Fibroblast of lung (primary cell): ENCODE measurements at regions not wholly inside any gene's neighbourhood (a gene's known extent, or its start where the extent isn't known, plus 50 kb on each side); places are given as distances from the start of the nearest gene placed in this dataset.

Experiments used
- DNase-seq, 2 donors: peaks; one replicate each; pipeline versions ENCODE4 v3.0.0 to v3.0.0-alpha.2; 2010; ENCODE audit warnings: low read depth in 2 of 2
- H2AFZ ChIP-seq: 2 replicates; pipeline ENCODE4 v1.5.1; 2012; ENCODE audit warnings: low read length, control low read depth, inconsistent platforms
- H3K27ac ChIP-seq: 2 replicates; pipeline ENCODE4 v1.5.1; 2011; ENCODE audit warnings: low read length, control low read depth; ENCODE audit not compliant: insufficient read depth
- H3K27me3 ChIP-seq: 2 replicates; pipeline ENCODE4 v1.5.1; 2011; ENCODE audit warnings: mild to moderate bottlenecking, low read length; ENCODE audit not compliant: control insufficient read depth, insufficient read depth
- H3K36me3 ChIP-seq: 2 replicates; pipeline ENCODE4 v1.5.1; 2011; ENCODE audit warnings: low read length; ENCODE audit not compliant: control insufficient read depth, insufficient read depth
- H3K4me1 ChIP-seq: 2 replicates; pipeline ENCODE4 v1.5.1; 2011; ENCODE audit warnings: low read length; ENCODE audit not compliant: control insufficient read depth, insufficient read depth; ENCODE audit errors: extremely low read depth
- H3K4me2 ChIP-seq: 2 replicates; pipeline ENCODE4 v1.5.1; 2011; ENCODE audit warnings: low read length, control low read depth; ENCODE audit not compliant: insufficient read depth; ENCODE audit errors: extremely low read depth
- H3K4me3 ChIP-seq, 4 experiments: fragments of 200-600 bp in 1 of 4; sonication (generic) in 1 of 4; replicated peaks in 1 of 4; 2 replicates each; pipeline ENCODE4 v1.5.1; 2011 to 2016; ENCODE audit warnings: low read length in 4 of 4, low read depth in 3 of 4, mild to moderate bottlenecking in 3 of 4, control low read depth in 2 of 4, inconsistent platforms in 1 of 4, mixed read lengths in 1 of 4; ENCODE audit not compliant: insufficient read depth in 1 of 4; ENCODE audit errors: control extremely low read depth in 1 of 4
- H3K79me2 ChIP-seq: 2 replicates; pipeline ENCODE4 v1.5.1; 2012; ENCODE audit warnings: mild to moderate bottlenecking, low read length, inconsistent platforms; ENCODE audit not compliant: control insufficient read depth, insufficient read depth
- H3K9ac ChIP-seq: 2 replicates; pipeline ENCODE4 v1.5.1; 2011; ENCODE audit warnings: mild to moderate bottlenecking, low read length, control low read depth; ENCODE audit not compliant: insufficient read depth
- H3K9me3 ChIP-seq: 2 replicates; pipeline ENCODE4 v1.5.1; 2012; ENCODE audit warnings: low read depth, low read length; ENCODE audit not compliant: control insufficient read depth, insufficient read depth
- H4K20me1 ChIP-seq: 2 replicates; pipeline ENCODE4 v1.5.1; 2011; ENCODE audit warnings: low read length; ENCODE audit not compliant: control insufficient read depth, insufficient read depth; ENCODE audit errors: extremely low read depth
- EZH2 ChIP-seq: IDR thresholded peaks from 2 replicates; pipeline ENCODE4 v1.5.1; 2012; ENCODE audit warnings: low read length, control low read depth, mild to moderate bottlenecking; ENCODE audit errors: missing control alignments
- TF ChIP-seq, protein P1 (sequence below), 2 donors: IDR thresholded peaks in 1 of 2; conservative IDR thresholded peaks in 1 of 2; 1 replicate in 1 of 2; 2 replicates in 1 of 2; pipeline ENCODE4 v1.5.1; 2011 to 2012; ENCODE audit warnings: low read length in 2 of 2, control low read depth in 1 of 2, inconsistent platforms in 1 of 2, low read depth in 1 of 2, mild to moderate bottlenecking in 1 of 2

DNA sequence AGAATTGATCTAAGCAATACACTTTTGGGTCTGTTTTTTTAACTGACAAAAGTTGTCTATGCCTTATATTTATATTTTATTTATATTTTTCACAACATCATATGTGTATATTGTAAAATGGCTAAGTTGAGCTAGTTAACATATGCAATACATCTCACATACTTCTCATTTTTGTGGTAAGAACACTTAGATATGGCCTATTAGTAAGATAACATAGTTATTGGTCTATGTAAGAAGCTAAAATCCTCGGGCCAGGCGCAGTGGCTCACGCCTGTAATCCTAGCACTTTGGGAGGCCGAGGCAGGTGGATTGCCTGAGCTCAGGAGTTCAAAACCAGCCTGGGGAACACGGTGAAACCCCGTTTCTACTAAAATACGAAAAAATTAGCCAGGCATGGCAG is 275.6 kb upstream of the ID2 start:
- no peak overlapping the region for H2AFZ ChIP-seq
- H3K4me1 ChIP-seq = no peaks in the 10 kb centered on the region
- DNase-seq = peak in 1 of 2 donors; percentile 53
- no peak overlapping the region for H3K9ac ChIP-seq
- no peaks in the 10 kb centered on the region for H4K20me1 ChIP-seq
- H3K27ac ChIP-seq = no peak overlapping the region
- H3K79me2 ChIP-seq = no peaks in the 10 kb centered on the region
- H3K36me3 ChIP-seq = no peaks in the 10 kb centered on the region
- no peak overlapping the region for H3K4me3 ChIP-seq
- no peaks in the 10 kb centered on the region for H3K9me3 ChIP-seq
- TF ChIP-seq, protein P1, sequence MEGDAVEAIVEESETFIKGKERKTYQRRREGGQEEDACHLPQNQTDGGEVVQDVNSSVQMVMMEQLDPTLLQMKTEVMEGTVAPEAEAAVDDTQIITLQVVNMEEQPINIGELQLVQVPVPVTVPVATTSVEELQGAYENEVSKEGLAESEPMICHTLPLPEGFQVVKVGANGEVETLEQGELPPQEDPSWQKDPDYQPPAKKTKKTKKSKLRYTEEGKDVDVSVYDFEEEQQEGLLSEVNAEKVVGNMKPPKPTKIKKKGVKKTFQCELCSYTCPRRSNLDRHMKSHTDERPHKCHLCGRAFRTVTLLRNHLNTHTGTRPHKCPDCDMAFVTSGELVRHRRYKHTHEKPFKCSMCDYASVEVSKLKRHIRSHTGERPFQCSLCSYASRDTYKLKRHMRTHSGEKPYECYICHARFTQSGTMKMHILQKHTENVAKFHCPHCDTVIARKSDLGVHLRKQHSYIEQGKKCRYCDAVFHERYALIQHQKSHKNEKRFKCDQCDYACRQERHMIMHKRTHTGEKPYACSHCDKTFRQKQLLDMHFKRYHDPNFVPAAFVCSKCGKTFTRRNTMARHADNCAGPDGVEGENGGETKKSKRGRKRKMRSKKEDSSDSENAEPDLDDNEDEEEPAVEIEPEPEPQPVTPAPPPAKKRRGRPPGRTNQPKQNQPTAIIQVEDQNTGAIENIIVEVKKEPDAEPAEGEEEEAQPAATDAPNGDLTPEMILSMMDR (conservative IDR thresholded peaks at IDR 0.05 in 1 of 2, IDR thresholded peaks at IDR 0.05 in 1 of 2; ENCODE audit: low read depth in 1 of 2, low read length in 2 of 2) = no peak
- no peak for TF ChIP-seq EZH2
- no peak overlapping the region for H3K4me2 ChIP-seq
- no peaks in the 10 kb centered on the region for H3K27me3 ChIP-seq

DNA sequence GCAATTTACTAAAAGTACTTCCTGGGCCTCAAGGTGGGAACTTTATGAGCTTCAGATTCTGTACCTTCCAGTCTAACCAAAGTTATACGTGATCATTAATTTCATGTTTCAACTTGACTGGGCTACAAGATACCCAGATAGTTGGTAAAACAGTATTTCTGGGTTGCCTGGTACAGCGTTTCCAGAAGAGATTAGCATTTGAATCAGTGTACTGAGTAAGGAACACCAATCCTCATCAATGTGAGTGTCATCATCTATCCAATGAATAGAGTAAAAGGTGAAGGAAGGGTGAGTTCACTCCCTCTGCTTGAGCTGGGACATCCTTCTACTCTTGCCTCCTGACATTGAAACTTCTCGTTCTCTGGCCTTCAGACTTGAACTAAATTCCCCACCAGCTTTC is 274.5 kb upstream of the ID2 start:
- DNase-seq = no peak
- Histone ChIP-seq H3K4me3 (no peak overlapping the region), H3K4me1 (no peaks in the 10 kb centered on the region), H3K27ac (no peak overlapping the region), H3K9ac (no peak overlapping the region), H3K79me2 (no peaks in the 10 kb centered on the region), H3K36me3 (no peaks in the 10 kb centered on the region), H3K9me3 (no peaks in the 10 kb centered on the region), H3K27me3 (no peaks in the 10 kb centered on the region), H2AFZ (no peak overlapping the region), H4K20me1 (no peaks in the 10 kb centered on the region), H3K4me2 (no peak overlapping the region)
- TF ChIP-seq, protein P1 (conservative IDR thresholded peaks at IDR 0.05 in 1 of 2, IDR thresholded peaks at IDR 0.05 in 1 of 2; ENCODE audit: low read depth in 1 of 2, low read length in 2 of 2) = no peak
- TF ChIP-seq EZH2 = no peak

DNA sequence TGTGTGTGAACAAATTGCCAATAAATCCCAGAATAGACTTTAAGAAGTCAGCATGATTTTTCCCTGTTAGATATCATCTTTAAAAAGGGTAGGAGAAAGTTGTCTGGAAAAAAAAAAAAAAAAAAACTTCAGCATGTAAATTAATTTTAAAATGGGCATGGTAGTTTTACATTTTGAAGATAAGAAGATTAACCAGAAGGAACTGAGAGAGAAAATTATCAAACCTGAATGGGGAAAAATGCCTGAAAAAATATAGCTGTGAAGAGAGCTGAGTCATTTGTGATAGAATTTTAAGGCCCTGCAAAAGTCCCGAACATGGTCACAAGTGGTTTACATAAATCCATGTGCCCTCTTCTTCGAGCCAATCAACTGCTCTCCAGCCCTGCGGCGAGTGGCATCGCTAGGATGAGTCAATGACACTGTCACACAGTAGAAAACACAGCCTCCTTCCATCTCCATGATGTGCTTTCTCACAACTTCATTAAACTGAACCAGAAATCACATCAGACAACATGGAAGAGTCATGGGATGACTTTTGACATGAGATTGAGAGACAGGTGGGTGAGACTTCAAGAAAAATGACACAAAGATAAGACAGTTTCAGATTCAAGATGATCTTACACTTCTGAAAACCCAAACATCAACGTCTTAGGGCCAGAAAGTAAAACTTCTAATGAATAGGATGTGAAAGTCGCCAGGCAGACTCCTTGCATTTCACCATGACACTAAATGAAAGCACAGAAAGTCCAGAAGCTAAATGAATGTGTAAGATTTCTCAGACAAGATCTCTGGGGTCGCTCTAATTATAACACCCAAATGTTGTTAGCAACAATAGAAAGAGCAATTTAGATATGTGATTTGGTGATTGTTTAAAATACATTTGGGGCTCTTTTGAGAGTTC is 273.0 kb upstream of the ID2 start:
- H3K4me3 ChIP-seq = no peak overlapping the region
- H3K27me3 ChIP-seq = no peaks in the 10 kb centered on the region
- H3K4me2 ChIP-seq = no peak overlapping the region
- no peaks in the 10 kb centered on the region for H3K36me3 ChIP-seq
- H3K27ac ChIP-seq = no peak overlapping the region
- no peaks in the 10 kb centered on the region for H3K79me2 ChIP-seq
- no peak overlapping the region for H2AFZ ChIP-seq
- no peaks in the 10 kb centered on the region for H3K4me1 ChIP-seq
- no peak for DNase-seq
- H4K20me1 ChIP-seq = no peaks in the 10 kb centered on the region
- no peak overlapping the region for H3K9ac ChIP-seq
- TF ChIP-seq EZH2 = no peak
- TF ChIP-seq, protein P1 (conservative IDR thresholded peaks at IDR 0.05 in 1 of 2, IDR thresholded peaks at IDR 0.05 in 1 of 2; ENCODE audit: low read depth in 1 of 2, low read length in 2 of 2) = no peak
- no peaks in the 10 kb centered on the region for H3K9me3 ChIP-seq
